ENCODE measurements at regions not wholly inside any gene's neighbourhood (a gene's known extent, or its start where the extent isn't known, plus 50 kb on each side); places are given as distances from the start of the nearest gene placed in this dataset.

GRCh38 chr14:58832095-58832521 lies 194.3 kb downstream of the DACT1 start:
- WGBS (ENCODE audit: insufficient coverage) = 62% methylated on average over 3 of the region's 3 CpGs

More at GRCh38 chr14:58832095-58832521, 194.3 kb downstream of the DACT1 start:
- TF ChIP-seq CTCF (IDR thresholded peaks at IDR 0.05) (no peak), EZH2 (IDR thresholded peaks at IDR 0.05; ENCODE audit: borderline replicate concordance, insufficient read depth, low read depth, low read length, poor library complexity, severe bottlenecking) (no peak)
- Histone ChIP-seq H3K4me3 (ENCODE audit: control extremely low read depth in 1 of 5, extremely low read depth in 1 of 5, insufficient read depth in 1 of 5, low read depth in 2 of 5, low read length in 4 of 5) (no peak overlapping the region), H3K36me3 (replicated peaks in 1 of 2; ENCODE audit: control extremely low read depth in 1 of 2, control insufficient read depth in 1 of 2, extremely low read depth in 1 of 2, insufficient read depth in 2 of 2, low read length in 1 of 2) (no peaks in the 10 kb centered on the region), H3K79me2 (ENCODE audit: control insufficient read depth, insufficient read depth, low read length) (no peaks in the 10 kb centered on the region), H3K9me3 (ENCODE audit: control extremely low read depth in 1 of 3, control insufficient read depth in 2 of 3, insufficient read depth in 1 of 3, low read length in 2 of 3) (peaks cover 2 to 11% (median 4%) of the 10 kb centered on the region in 3 donors), H2AFZ (ENCODE audit: insufficient read depth, low read depth, low read length, poor library complexity, severe bottlenecking) (no peak overlapping the region), H3K27ac (ENCODE audit: low read length in 2 of 2) (no peak overlapping the region), H3K9ac (ENCODE audit: low read length) (no peak overlapping the region), H3K4me1 (ENCODE audit: control insufficient read depth in 2 of 2, insufficient read depth in 2 of 2, low read length in 2 of 2) (no peaks in the 10 kb centered on the region), H4K20me1 (ENCODE audit: control insufficient read depth, insufficient read depth, low read length, poor library complexity, severe bottlenecking) (no peaks in the 10 kb centered on the region), H3K4me2 (replicated peaks; ENCODE audit: low read depth, low read length, poor library complexity, severe bottlenecking) (no peak overlapping the region), H3K27me3 (replicated peaks in 1 of 4; ENCODE audit: control extremely low read depth in 1 of 4, control insufficient read depth in 3 of 4, insufficient read depth in 4 of 4, low read length in 3 of 4) (no peaks in the 10 kb centered on the region)
- intact Hi-C loops (cut with micrococcal nuclease) = no loop called here
- no peaks in the 10 kb centered on the region for H3K4me1 Mint-ChIP-seq
- H3K27ac Mint-ChIP-seq = no peak overlapping the region
- DNase-seq (no peak), ATAC-seq (ENCODE audit: low read depth) (no peak)
- H3K27me3 Mint-ChIP-seq = peaks cover 4% of the 10 kb centered on the region
- peaks cover 9% of the 10 kb centered on the region for H3K9me3 Mint-ChIP-seq (ENCODE audit: insufficient read depth)
- ChIA-PET POLR2A (no interaction called here), CTCF (no interaction called here)
- H3K4me3 Mint-ChIP-seq = no peak overlapping the region

All from B cell (primary cell).